ENCODE measurements at regions not wholly inside any gene's neighbourhood (a gene's known extent, or its start where the extent isn't known, plus 50 kb on each side); places are given as distances from the start of the nearest gene placed in this dataset.

DNA sequence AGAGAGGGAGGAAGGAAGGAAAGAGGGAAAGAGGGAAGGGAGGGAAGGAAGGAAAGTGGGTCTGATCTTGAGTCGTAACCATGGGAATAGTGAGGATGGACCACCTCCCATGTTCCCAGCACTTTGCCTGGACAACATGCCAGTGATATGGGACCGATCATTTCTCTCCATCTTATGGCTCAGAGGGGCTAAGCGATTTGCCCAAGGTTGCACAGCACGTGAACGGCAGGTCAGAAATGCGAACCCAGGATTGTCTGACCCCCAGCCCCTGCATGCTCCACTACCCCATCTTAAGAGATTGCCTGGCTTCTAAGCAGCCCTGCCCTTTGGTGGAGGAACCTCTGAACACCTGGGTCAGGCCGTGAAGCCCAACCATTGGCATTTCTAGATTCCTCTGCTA, 109.0 kb upstream of the CARD11 start:
- no peak overlapping the region for H2AFZ ChIP-seq (ENCODE audit: low read depth)
- H3K4me2 ChIP-seq, result no peak overlapping the region
- H4K20me1 ChIP-seq (ENCODE audit: insufficient read depth), result no peaks in the 10 kb centered on the region
- no peak overlapping the region for H3K4me3 ChIP-seq (ENCODE audit: low read depth in 2 of 2, low read length in 1 of 2)
- ChIA-PET POLR2A (interaction anchor here (0.6 kb wide), 1 partner anchor 75 kb away, joined by 3 read pairs; no protein-coding TSS in a partner anchor), CTCF (interaction anchor here (1.1 to 1.3 kb wide), 2 partner anchors 10 to 288 kb away, joined by 3 read pairs; no protein-coding TSS in a partner anchor)
- no peaks in the 10 kb centered on the region for H3K36me3 ChIP-seq (replicated peaks in 1 of 2; ENCODE audit: control insufficient read depth in 1 of 2, insufficient read depth in 2 of 2, low read length in 1 of 2)
- H3K79me2 ChIP-seq (ENCODE audit: insufficient read depth), result no peaks in the 10 kb centered on the region
- no peaks in the 10 kb centered on the region for H3K9me2 ChIP-seq
- DNase-seq, result no peak
- H3F3A ChIP-seq (replicated peaks; ENCODE audit: insufficient read depth), result no peaks in the 10 kb centered on the region
- H3K4me1 ChIP-seq (ENCODE audit: control insufficient read depth in 1 of 2, insufficient read depth in 2 of 2, low read depth in 1 of 2, low read length in 1 of 2), result no peaks in the 10 kb centered on the region
- no peak overlapping the region for H3K9ac ChIP-seq
- H3K9me3 ChIP-seq, result no peaks in the 10 kb centered on the region
- WGBS (ENCODE audit: low lambda C conversion rate), result 57% methylated on average over 7 of the region's 7 CpGs
- H3K27me3 ChIP-seq (ENCODE audit: insufficient read depth), result no peaks in the 10 kb centered on the region
- no peak overlapping the region for H3K27ac ChIP-seq (ENCODE audit: low read depth in 2 of 2, low read length in 1 of 2)
- TF ChIP-seq, protein P1, sequence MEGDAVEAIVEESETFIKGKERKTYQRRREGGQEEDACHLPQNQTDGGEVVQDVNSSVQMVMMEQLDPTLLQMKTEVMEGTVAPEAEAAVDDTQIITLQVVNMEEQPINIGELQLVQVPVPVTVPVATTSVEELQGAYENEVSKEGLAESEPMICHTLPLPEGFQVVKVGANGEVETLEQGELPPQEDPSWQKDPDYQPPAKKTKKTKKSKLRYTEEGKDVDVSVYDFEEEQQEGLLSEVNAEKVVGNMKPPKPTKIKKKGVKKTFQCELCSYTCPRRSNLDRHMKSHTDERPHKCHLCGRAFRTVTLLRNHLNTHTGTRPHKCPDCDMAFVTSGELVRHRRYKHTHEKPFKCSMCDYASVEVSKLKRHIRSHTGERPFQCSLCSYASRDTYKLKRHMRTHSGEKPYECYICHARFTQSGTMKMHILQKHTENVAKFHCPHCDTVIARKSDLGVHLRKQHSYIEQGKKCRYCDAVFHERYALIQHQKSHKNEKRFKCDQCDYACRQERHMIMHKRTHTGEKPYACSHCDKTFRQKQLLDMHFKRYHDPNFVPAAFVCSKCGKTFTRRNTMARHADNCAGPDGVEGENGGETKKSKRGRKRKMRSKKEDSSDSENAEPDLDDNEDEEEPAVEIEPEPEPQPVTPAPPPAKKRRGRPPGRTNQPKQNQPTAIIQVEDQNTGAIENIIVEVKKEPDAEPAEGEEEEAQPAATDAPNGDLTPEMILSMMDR (IDR thresholded peaks at IDR 0.05), result no peak
- TF ChIP-seq RCOR1 (IDR thresholded peaks at IDR 0.05; ENCODE audit: low read length), result no peak
- TF ChIP-seq RAD21 (IDR thresholded peaks at IDR 0.05; ENCODE audit: low read length), result no peak
- no peak for TF ChIP-seq SMC3 (IDR thresholded peaks at IDR 0.05; ENCODE audit: low read depth, low read length)
- TF ChIP-seq JUND (IDR thresholded peaks at IDR 0.05), result no peak
- no peak for TF ChIP-seq POLR2AphosphoS5 (IDR thresholded peaks at IDR 0.05; ENCODE audit: low read depth, low read length)
- TF ChIP-seq EP300 (IDR thresholded peaks at IDR 0.05; ENCODE audit: borderline replicate concordance in 1 of 2, low read depth in 1 of 2, low read length in 1 of 2), result no peak
- TF ChIP-seq, protein P2, sequence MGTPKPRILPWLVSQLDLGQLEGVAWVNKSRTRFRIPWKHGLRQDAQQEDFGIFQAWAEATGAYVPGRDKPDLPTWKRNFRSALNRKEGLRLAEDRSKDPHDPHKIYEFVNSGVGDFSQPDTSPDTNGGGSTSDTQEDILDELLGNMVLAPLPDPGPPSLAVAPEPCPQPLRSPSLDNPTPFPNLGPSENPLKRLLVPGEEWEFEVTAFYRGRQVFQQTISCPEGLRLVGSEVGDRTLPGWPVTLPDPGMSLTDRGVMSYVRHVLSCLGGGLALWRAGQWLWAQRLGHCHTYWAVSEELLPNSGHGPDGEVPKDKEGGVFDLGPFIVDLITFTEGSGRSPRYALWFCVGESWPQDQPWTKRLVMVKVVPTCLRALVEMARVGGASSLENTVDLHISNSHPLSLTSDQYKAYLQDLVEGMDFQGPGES (IDR thresholded peaks at IDR 0.05; ENCODE audit: low read depth, low read length), result no peak
- TF ChIP-seq, protein P3, sequence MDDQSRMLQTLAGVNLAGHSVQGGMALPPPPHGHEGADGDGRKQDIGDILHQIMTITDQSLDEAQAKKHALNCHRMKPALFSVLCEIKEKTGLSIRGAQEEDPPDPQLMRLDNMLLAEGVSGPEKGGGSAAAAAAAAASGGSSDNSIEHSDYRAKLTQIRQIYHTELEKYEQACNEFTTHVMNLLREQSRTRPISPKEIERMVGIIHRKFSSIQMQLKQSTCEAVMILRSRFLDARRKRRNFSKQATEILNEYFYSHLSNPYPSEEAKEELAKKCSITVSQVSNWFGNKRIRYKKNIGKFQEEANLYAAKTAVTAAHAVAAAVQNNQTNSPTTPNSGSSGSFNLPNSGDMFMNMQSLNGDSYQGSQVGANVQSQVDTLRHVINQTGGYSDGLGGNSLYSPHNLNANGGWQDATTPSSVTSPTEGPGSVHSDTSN (IDR thresholded peaks at IDR 0.05), result no peak
- no peak for TF ChIP-seq RFX5 (IDR thresholded peaks at IDR 0.05; ENCODE audit: low read length)
- TF ChIP-seq YY1 (IDR thresholded peaks at IDR 0.05; ENCODE audit: low read depth), result no peak
- no peak for TF ChIP-seq SIN3A (IDR thresholded peaks at IDR 0.05; ENCODE audit: borderline replicate concordance, low read depth, low read length)
- TF ChIP-seq FOXJ3 (CRISPR knock-in tag; IDR thresholded peaks at IDR 0.05), result no peak
- no peak for TF ChIP-seq TCF12 (IDR thresholded peaks at IDR 0.05)
- TF ChIP-seq ELF1 (IDR thresholded peaks at IDR 0.05), result no peak
- no peak for TF ChIP-seq FOXM1 (IDR thresholded peaks at IDR 0.05; ENCODE audit: low read depth)
- no peak for TF ChIP-seq RXRA (IDR thresholded peaks at IDR 0.05; ENCODE audit: borderline replicate concordance, low read depth)
- no peak for TF ChIP-seq NFIC (IDR thresholded peaks at IDR 0.05; ENCODE audit: borderline replicate concordance)
- TF ChIP-seq, protein P4, sequence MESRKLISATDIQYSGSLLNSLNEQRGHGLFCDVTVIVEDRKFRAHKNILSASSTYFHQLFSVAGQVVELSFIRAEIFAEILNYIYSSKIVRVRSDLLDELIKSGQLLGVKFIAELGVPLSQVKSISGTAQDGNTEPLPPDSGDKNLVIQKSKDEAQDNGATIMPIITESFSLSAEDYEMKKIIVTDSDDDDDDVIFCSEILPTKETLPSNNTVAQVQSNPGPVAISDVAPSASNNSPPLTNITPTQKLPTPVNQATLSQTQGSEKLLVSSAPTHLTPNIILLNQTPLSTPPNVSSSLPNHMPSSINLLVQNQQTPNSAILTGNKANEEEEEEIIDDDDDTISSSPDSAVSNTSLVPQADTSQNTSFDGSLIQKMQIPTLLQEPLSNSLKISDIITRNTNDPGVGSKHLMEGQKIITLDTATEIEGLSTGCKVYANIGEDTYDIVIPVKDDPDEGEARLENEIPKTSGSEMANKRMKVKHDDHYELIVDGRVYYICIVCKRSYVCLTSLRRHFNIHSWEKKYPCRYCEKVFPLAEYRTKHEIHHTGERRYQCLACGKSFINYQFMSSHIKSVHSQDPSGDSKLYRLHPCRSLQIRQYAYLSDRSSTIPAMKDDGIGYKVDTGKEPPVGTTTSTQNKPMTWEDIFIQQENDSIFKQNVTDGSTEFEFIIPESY (IDR thresholded peaks at IDR 0.05; ENCODE audit: borderline replicate concordance, low read depth), result no peak
